ENCODE measurements at regions not wholly inside any gene's neighbourhood (a gene's known extent, or its start where the extent isn't known, plus 50 kb on each side); places are given as distances from the start of the nearest gene placed in this dataset.

GRCh38 chr20:57043669-57044268, 222.7 kb downstream of the BMP7 start:
- H3K36me3 ChIP-seq (replicated peaks; ENCODE audit: insufficient read depth, low read depth): no peaks in the 10 kb centered on the region
- H4K20me1 ChIP-seq (ENCODE audit: insufficient read depth, poor library complexity, severe bottlenecking): no peaks in the 10 kb centered on the region
- peaks cover 16% of the 10 kb centered on the region for H3K4me1 ChIP-seq (ENCODE audit: insufficient read depth)
- TF ChIP-seq, protein P1, sequence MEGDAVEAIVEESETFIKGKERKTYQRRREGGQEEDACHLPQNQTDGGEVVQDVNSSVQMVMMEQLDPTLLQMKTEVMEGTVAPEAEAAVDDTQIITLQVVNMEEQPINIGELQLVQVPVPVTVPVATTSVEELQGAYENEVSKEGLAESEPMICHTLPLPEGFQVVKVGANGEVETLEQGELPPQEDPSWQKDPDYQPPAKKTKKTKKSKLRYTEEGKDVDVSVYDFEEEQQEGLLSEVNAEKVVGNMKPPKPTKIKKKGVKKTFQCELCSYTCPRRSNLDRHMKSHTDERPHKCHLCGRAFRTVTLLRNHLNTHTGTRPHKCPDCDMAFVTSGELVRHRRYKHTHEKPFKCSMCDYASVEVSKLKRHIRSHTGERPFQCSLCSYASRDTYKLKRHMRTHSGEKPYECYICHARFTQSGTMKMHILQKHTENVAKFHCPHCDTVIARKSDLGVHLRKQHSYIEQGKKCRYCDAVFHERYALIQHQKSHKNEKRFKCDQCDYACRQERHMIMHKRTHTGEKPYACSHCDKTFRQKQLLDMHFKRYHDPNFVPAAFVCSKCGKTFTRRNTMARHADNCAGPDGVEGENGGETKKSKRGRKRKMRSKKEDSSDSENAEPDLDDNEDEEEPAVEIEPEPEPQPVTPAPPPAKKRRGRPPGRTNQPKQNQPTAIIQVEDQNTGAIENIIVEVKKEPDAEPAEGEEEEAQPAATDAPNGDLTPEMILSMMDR (IDR thresholded peaks at IDR 0.05; ENCODE audit: poor library complexity): no peak
- TF ChIP-seq EZH2phosphoT487 (IDR thresholded peaks at IDR 0.05; ENCODE audit: low read depth, severe bottlenecking, unreplicated experiment) (no peak), EZH2 (IDR thresholded peaks at IDR 0.05; ENCODE audit: borderline replicate concordance) (no peak)
- no peaks in the 10 kb centered on the region for H3K79me2 ChIP-seq
- DNase-seq (ENCODE audit: low spot score): no peak
- H3K9me3 ChIP-seq (ENCODE audit: low read depth): no peaks in the 10 kb centered on the region
- WGBS (ENCODE audit: low lambda C conversion rate, missing lambda C conversion rate): 75% methylated on average over 16 of the region's 16 CpGs
- no peak overlapping the region for H3K27ac ChIP-seq
- no peaks in the 10 kb centered on the region for H3K9me2 ChIP-seq (replicated peaks; ENCODE audit: insufficient read depth)
- H3K27me3 ChIP-seq: no peaks in the 10 kb centered on the region
- no peak overlapping the region for H2AFZ ChIP-seq
- H3K4me3 ChIP-seq: no peak overlapping the region
- no peak overlapping the region for H3K4me2 ChIP-seq

DNA sequence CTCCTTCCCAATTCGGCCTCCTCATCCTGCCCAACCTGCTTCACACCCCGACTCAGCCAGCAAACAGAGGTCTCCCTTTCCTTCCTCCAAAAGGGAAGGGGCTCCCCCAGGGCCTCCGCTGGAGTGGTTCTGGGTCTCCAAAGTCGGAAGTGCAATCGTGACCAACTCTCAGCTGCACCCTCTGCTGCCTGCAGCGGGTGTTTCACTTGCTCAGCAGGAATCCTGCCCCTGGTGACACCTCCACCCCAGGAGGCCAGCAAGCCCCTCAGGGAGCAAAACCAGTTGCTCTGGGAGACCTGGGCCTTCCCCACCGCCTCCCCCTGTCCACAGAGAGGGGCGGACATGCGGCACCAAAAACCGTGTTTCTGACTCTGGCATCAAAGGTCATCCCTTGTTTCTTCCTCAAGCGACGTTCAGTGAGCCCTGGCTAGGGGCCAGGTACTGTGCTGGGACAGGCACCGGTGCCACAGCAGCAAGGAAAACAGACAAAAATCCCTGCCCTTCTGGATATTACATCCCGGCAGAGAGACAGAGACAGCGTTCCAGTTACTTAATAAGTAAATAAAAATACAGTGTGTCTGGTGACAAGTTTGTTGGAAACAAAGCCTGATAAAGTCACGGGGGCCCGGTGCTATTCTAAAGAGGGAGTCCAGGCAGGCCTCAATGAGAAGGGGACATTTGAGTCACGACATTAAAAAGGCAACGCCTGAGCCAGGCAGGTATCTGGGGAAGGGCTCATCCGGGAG, 219.0 kb downstream of the BMP7 start:
- no peak for TF ChIP-seq EZH2phosphoT487 (IDR thresholded peaks at IDR 0.05; ENCODE audit: low read depth, severe bottlenecking, unreplicated experiment)
- TF ChIP-seq, protein P1 (IDR thresholded peaks at IDR 0.05; ENCODE audit: poor library complexity): peak; percentile 22
- no peak for TF ChIP-seq EZH2 (IDR thresholded peaks at IDR 0.05; ENCODE audit: borderline replicate concordance)
- no peaks in the 10 kb centered on the region for H3K9me2 ChIP-seq (replicated peaks; ENCODE audit: insufficient read depth)
- H3K27ac ChIP-seq: no peak overlapping the region
- H3K4me3 ChIP-seq: no peak overlapping the region
- H3K4me1 ChIP-seq (ENCODE audit: insufficient read depth): no peaks in the 10 kb centered on the region
- no peak overlapping the region for H2AFZ ChIP-seq
- no peak overlapping the region for H3K4me2 ChIP-seq
- H3K36me3 ChIP-seq (replicated peaks; ENCODE audit: insufficient read depth, low read depth): no peaks in the 10 kb centered on the region
- no peaks in the 10 kb centered on the region for H3K9me3 ChIP-seq (ENCODE audit: low read depth)
- no peaks in the 10 kb centered on the region for H3K27me3 ChIP-seq
- DNase-seq (ENCODE audit: low spot score): no peak
- H3K79me2 ChIP-seq: no peaks in the 10 kb centered on the region
- WGBS (ENCODE audit: low lambda C conversion rate, missing lambda C conversion rate): 65% methylated on average over 20 of the region's 20 CpGs
- H4K20me1 ChIP-seq (ENCODE audit: insufficient read depth, poor library complexity, severe bottlenecking): no peaks in the 10 kb centered on the region

DNA sequence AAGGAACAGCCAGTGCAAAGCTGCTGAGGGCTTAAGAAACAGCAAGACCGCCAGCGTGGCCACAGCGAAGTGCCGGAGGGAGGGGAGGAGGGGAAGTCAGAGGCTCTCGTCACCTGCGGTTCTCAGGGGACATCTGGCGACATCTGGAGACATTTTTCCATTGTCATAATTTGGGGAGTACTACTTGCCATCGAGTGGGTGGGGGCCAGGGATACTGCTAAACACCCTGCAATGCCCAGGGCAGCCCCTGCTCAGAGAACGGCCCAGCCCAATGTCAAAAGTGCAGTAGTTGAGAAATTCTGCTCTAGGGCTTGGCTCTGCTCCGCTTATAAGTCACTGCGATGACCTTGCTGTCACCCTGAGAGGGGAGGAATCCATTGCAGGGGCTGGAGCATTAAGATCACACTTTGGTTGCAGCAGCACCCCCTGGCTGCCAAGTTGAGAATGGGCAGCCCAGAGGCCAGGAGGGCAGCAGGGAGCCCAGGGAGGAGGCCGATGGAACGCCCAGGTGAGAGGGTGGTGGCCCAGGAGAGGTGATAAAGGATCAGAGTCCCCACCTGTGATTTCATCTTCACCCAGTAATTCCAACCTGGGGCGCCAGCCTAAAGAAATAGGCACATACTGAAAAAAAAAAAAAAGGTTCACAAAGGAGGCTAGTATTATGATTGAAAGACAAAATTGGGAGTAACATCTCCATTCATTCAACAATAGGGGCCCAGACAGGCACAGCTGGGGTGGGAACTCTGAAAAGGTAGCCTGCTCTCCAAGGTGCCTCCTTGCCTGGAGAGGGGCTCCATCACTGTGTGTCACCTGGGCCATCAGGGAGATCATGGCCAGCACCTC, 218.2 kb downstream of the BMP7 start:
- H3K4me3 ChIP-seq: no peak overlapping the region
- H3K4me2 ChIP-seq: no peak overlapping the region
- no peaks in the 10 kb centered on the region for H3K79me2 ChIP-seq
- H2AFZ ChIP-seq: no peak overlapping the region
- H4K20me1 ChIP-seq (ENCODE audit: insufficient read depth, poor library complexity, severe bottlenecking): no peaks in the 10 kb centered on the region
- H3K9me2 ChIP-seq (replicated peaks; ENCODE audit: insufficient read depth): no peaks in the 10 kb centered on the region
- H3K9me3 ChIP-seq (ENCODE audit: low read depth): no peaks in the 10 kb centered on the region
- H3K4me1 ChIP-seq (ENCODE audit: insufficient read depth): no peaks in the 10 kb centered on the region
- no peaks in the 10 kb centered on the region for H3K27me3 ChIP-seq
- no peak overlapping the region for H3K27ac ChIP-seq
- peak; percentile 59 for DNase-seq (ENCODE audit: low spot score)
- no peaks in the 10 kb centered on the region for H3K36me3 ChIP-seq (replicated peaks; ENCODE audit: insufficient read depth, low read depth)
- 61% methylated on average over 14 of the region's 14 CpGs for WGBS (ENCODE audit: low lambda C conversion rate, missing lambda C conversion rate)
- no peak for TF ChIP-seq EZH2 (IDR thresholded peaks at IDR 0.05; ENCODE audit: borderline replicate concordance)
- TF ChIP-seq, protein P1 (IDR thresholded peaks at IDR 0.05; ENCODE audit: poor library complexity): peak; percentile 56
